Ovary (tissue), 7 donors: ENCODE measurements at regions not wholly inside any gene's neighbourhood (a gene's known extent, or its start where the extent isn't known, plus 50 kb on each side); places are given as distances from the start of the nearest gene placed in this dataset.

ENCODE experiments used
- DNase-seq, 5 donors: peaks; one replicate each; pipeline ENCODE4 v3.0.0-alpha.2; 2019 to 2020
- H3K27ac ChIP-seq, 2 donors: fragments of 200-600 bp; one replicate each; pipeline versions ENCODE4 v1.5.1 to v1.8.0; 2019 to 2022
- H3K27me3 ChIP-seq: fragments of 200-600 bp; one replicate; pipeline ENCODE4 v1.8.0; 2022
- H3K36me3 ChIP-seq: fragments of 200-600 bp; sonication (generic); one replicate; pipeline ENCODE4 v1.5.1; 2019
- H3K4me1 ChIP-seq: one replicate; pipeline ENCODE4 v1.8.1; 2013; ENCODE audit warnings: mild to moderate bottlenecking, moderate library complexity; ENCODE audit not compliant: insufficient read depth
- H3K4me3 ChIP-seq: fragments of 200-600 bp; sonication (generic); one replicate; pipeline ENCODE4 v1.5.1; 2017
- H3K9me3 ChIP-seq, 2 donors: fragments of 200-600 bp in 1 of 2; sonication (generic) in 1 of 2; one replicate each; pipeline versions ENCODE4 v1.5.1 to v1.8.1; 2013 to 2019; ENCODE audit warnings: mild to moderate bottlenecking in 1 of 2, moderate library complexity in 1 of 2
- CTCF ChIP-seq, 3 donors: fragments of 450-650 bp in 2 of 3; fragments of 200-600 bp in 1 of 3; IDR thresholded peaks; one replicate each; pipeline versions ENCODE4 v1.5.1 to v1.8.0; 2016 to 2022; ENCODE audit warnings: antibody characterized with exemption in 3 of 3, mild to moderate bottlenecking in 1 of 3
- EP300 ChIP-seq: sonication (generic); formaldehyde crosslinking; IDR thresholded peaks from one replicate; pipeline ENCODE4 v1.6.1; 2017; ENCODE audit warnings: antibody characterized with exemption
- POLR2A ChIP-seq: fragments of 450-650 bp; IDR thresholded peaks from one replicate; pipeline ENCODE4 v1.6.1; 2017; ENCODE audit warnings: antibody characterized with exemption, mild to moderate bottlenecking, moderate library complexity
- WGBS, 3 donors: extraction: QIAGEN DNeasy Blood & Tissue Kit in 1 of 3; methylation state at CpG; one replicate each; pipeline versions ENCODE4 v1.1.5 to v1.1.7; 2013 to 2017; 5-methylcytosine and 5-hydroxymethylcytosine counted together
- intact Hi-C, 4 donors: fragments of 100-400 bp; cut with DNase I; formaldehyde crosslinking; loops; one replicate each; pipeline versions ENCODE4 v1.11.0 to v1.15.1; 2022 to 2023
- donor health status: DM: no; HTN: no; CAD: no; lungs with moderate emphysema.
- donor health status: DM: no; HTN: no; CAD: no.
- donor health status: Bipolar disorder and iron deficiency.
- donor health status: DM: no; HTN: no; CAD: no.
- donor health status: DM: yes; HTN: yes; CAD: no.

DNA sequence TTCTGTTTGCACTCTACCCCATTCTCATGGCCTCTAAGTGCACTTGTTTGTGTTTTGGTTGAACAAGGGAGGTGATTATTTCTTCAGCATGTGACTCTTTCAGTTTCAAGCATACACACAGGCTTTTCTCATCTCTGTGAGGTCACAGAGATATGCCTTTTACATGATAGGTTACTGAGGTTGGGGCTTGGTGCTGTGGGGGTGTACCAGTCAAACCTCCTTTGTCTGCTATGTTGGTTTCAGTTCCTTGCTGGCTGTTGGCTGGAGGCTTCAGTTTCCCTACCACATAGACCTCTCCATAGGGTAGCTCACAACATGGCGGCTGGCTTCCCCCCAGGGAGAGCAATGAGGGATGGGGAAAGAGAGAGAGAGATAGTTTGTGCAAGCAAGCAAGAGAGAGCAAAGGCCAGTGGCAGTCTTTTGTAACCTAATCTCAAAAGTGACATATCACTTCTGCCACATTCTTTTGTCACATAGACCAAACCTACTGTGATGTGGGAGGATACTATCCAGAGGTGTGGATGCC is 96.7 kb upstream of the SEMA6A start:
- Histone ChIP-seq H3K9me3 (no peaks in the 10 kb centered on the region), H3K27ac (no peak overlapping the region), H3K27me3 (no peaks in the 10 kb centered on the region), H3K4me1 (no peaks in the 10 kb centered on the region), H3K4me3 (no peak overlapping the region), H3K36me3 (no peaks in the 10 kb centered on the region)
- intact Hi-C loops = no loop called here
- WGBS, 3 donors = 95 to 100% (median 100%) methylated on average over 1 of the region's 1 CpG
- no peak for DNase-seq
- no peak for TF ChIP-seq POLR2A
- no peak for TF ChIP-seq EP300
- no peak for TF ChIP-seq CTCF (IDR thresholded peaks at IDR 0.05)

DNA sequence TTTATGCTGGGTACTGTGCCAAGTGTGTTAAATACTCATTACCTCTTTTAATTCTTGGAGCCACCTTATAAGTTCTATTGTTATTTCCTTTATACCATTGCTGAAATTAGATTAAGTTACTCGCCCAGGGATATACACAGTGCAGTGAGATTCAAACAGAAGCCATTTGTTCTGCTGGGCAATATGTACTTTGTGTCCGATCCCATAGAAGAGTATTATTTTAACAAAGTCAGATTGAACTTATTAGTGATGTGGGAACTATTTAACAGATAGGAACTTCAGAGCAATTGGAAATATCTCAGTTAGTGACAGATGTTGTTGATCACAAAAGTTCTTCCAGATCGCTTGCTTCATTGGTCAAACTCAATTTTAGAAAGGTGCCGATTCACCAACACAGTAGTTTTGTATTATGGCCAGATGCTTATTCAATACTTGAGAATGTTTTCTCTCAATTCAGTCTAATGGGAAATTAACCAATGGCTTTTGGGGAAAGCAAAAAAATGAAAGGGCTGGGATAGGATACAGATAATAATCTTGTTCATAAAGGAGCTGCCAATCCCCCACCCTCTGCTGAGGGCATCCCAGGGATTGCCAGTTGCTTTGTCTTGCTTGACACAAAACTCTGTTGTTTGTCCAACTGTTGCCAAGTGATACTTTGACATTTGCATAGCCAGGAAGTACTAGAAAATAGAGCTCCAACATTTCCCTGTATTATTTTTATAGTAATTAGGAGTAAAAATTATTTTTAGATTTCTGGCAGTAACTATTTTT is 94.8 kb upstream of the SEMA6A start:
- TF ChIP-seq CTCF (IDR thresholded peaks at IDR 0.05) = no peak
- no peak for TF ChIP-seq POLR2A
- TF ChIP-seq EP300 = no peak
- Histone ChIP-seq H3K4me1 (no peaks in the 10 kb centered on the region), H3K36me3 (no peaks in the 10 kb centered on the region), H3K27ac (no peak overlapping the region), H3K9me3 (no peaks in the 10 kb centered on the region), H3K27me3 (no peaks in the 10 kb centered on the region), H3K4me3 (no peak overlapping the region)
- WGBS, 3 donors = 84 to 89% (median 88%) methylated on average over 4 of the region's 4 CpGs
- no peak for DNase-seq
- intact Hi-C loops = no loop called here

DNA sequence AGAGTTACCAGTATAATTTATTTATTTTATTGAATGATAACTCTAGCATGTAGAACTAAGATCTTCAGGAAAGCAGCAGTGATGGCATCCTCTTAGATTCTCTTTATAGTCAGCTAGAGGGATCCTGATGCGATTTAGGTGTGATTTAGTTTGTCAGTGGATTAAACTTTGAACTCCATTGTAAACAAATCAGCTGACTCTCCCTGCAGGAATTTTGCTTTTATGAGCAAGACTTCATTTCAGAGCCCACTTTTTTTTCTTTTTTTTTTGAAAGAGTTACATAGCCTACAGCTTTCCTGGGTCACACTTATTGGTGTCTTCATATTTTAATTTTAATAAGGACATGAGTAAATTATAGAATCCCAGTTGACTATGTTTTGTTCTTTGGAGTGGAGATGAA is 93.8 kb upstream of the SEMA6A start:
- Histone ChIP-seq H3K27ac (no peak overlapping the region), H3K36me3 (no peaks in the 10 kb centered on the region), H3K9me3 (no peaks in the 10 kb centered on the region), H3K4me1 (no peaks in the 10 kb centered on the region), H3K27me3 (no peaks in the 10 kb centered on the region), H3K4me3 (no peak overlapping the region)
- intact Hi-C loops = no loop called here
- TF ChIP-seq POLR2A (no peak), CTCF (IDR thresholded peaks at IDR 0.05) (no peak), EP300 (no peak)
- DNase-seq = no peak
- WGBS, 3 donors = 59 to 82% (median 72%) methylated on average over 1 of the region's 1 CpG

DNA sequence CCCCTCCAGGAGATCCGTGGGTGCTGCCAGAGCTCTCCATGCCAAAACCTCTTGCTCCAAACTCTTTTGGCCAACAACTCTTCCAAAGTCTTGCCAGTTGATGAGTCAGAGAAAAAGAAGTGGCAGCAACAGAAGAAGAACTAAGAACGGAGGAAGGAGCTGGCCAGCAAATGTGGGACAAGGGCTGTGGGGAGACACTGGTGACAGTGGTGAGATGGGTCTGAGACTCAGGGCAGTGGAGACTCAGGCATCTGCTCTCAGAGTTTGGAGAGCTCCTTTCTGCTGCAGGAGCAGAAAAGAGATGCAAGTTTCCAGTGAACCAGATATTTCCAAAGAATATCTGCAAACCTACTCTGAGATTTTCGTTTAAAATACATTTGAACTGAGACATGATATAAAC is 92.3 kb upstream of the SEMA6A start:
- intact Hi-C loops = no loop called here

More for the DNA sequence above, 92.3 kb upstream of the SEMA6A start:
- no peak for DNase-seq
- no peaks in the 10 kb centered on the region for H3K36me3 ChIP-seq
- no peaks in the 10 kb centered on the region for H3K27me3 ChIP-seq
- WGBS, 3 donors = 40 to 52% (median 48%) methylated on average over 3 of the region's 3 CpGs
- no peak overlapping the region for H3K4me3 ChIP-seq
- H3K27ac ChIP-seq = no peak overlapping the region
- TF ChIP-seq POLR2A = no peak
- TF ChIP-seq CTCF (IDR thresholded peaks at IDR 0.05) = no peak
- no peak for TF ChIP-seq EP300
- no peaks in the 10 kb centered on the region for H3K4me1 ChIP-seq
- no peaks in the 10 kb centered on the region for H3K9me3 ChIP-seq
